ENCODE measurements at regions not wholly inside any gene's neighbourhood (a gene's known extent, or its start where the extent isn't known, plus 50 kb on each side); places are given as distances from the start of the nearest gene placed in this dataset.

- no peak for TF ChIP-seq POLR2A (IDR thresholded peaks at IDR 0.05)
- TF ChIP-seq CTCF (IDR thresholded peaks at IDR 0.05) = no peak
These were observed 243.1 kb upstream of the PKN2 start for GRCh38 chr1:88441022-88441421.

Measured in suprapubic skin (tissue), 3 donors.